Lower leg skin (tissue), 3 donors: ENCODE measurements at regions not wholly inside any gene's neighbourhood (a gene's known extent, or its start where the extent isn't known, plus 50 kb on each side); places are given as distances from the start of the nearest gene placed in this dataset.

Source experiments
- CTCF ChIP-seq, 3 donors: fragments of 450-650 bp; IDR thresholded peaks; one replicate each; pipeline ENCODE4 v1.5.1; 2016; ENCODE audit warnings: antibody characterized with exemption in 3 of 3, mild to moderate bottlenecking in 3 of 3, moderate library complexity in 2 of 3
- POLR2A ChIP-seq, 2 donors: fragments of 450-650 bp; IDR thresholded peaks; one replicate each; pipeline ENCODE4 v1.6.1; 2016 to 2017; ENCODE audit warnings: antibody characterized with exemption in 2 of 2, mild to moderate bottlenecking in 1 of 2, moderate library complexity in 1 of 2

GRCh38 chr18:55983433-55983832, 395.4 kb upstream of the TCF4 start:
- TF ChIP-seq CTCF (IDR thresholded peaks at IDR 0.05) (no peak), POLR2A (IDR thresholded peaks at IDR 0.05) (no peak)
